ENCODE measurements at regions not wholly inside any gene's neighbourhood (a gene's known extent, or its start where the extent isn't known, plus 50 kb on each side); places are given as distances from the start of the nearest gene placed in this dataset.
"Not testable (repeated sequence)": the region's sequence is repeated elsewhere in the genome, so short reads cannot be mapped to it uniquely, and the experiment has no call there.

DNA sequence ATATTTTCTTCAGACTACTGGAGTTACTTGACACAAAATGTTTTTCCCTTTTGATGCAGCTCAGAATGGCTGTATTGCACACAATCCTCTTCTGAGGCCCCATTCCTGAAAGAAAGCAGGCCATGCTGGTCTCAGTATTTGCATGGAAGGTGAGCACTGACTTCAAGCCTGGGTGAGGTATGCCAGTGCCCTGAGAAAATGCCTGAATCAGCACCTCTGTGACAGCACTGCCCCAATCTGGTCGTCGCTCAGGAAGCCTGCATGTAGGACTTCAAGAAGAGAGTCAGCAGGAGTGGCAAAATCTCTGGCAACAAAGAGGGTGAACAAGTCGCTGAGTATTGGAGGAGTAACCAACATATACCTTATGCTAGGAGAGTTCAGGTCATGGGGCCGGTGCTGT is 425.2 kb upstream of the PIK3R1 start:
- H4K20me1 ChIP-seq (ENCODE audit: insufficient read depth, low read depth, low read length), result no peaks in the 10 kb centered on the region
- no peaks in the 10 kb centered on the region for H3K36me3 ChIP-seq (ENCODE audit: insufficient read depth, low read length)
- no peak overlapping the region for H3K9ac ChIP-seq (ENCODE audit: low read length)
- H3K27ac ChIP-seq (ENCODE audit: low read length), result no peak overlapping the region
- no peaks in the 10 kb centered on the region for H3K9me3 ChIP-seq (ENCODE audit: low read length)
- no peaks in the 10 kb centered on the region for H3K27me3 ChIP-seq (ENCODE audit: low read length)
- H3K9me2 ChIP-seq (replicated peaks; ENCODE audit: insufficient read depth, low read length), result no peaks in the 10 kb centered on the region
- H3K79me2 ChIP-seq (ENCODE audit: low read length), result no peaks in the 10 kb centered on the region
- no peak for DNase-seq
- H3K4me3 ChIP-seq (ENCODE audit: low read length), result no peak overlapping the region
- H3K4me2 ChIP-seq (ENCODE audit: low read depth, low read length, poor library complexity, severe bottlenecking), result no peak overlapping the region
- no peaks in the 10 kb centered on the region for H3K4me1 ChIP-seq (ENCODE audit: low read length)
- no peak overlapping the region for H2AFZ ChIP-seq (ENCODE audit: low read length)

DNA sequence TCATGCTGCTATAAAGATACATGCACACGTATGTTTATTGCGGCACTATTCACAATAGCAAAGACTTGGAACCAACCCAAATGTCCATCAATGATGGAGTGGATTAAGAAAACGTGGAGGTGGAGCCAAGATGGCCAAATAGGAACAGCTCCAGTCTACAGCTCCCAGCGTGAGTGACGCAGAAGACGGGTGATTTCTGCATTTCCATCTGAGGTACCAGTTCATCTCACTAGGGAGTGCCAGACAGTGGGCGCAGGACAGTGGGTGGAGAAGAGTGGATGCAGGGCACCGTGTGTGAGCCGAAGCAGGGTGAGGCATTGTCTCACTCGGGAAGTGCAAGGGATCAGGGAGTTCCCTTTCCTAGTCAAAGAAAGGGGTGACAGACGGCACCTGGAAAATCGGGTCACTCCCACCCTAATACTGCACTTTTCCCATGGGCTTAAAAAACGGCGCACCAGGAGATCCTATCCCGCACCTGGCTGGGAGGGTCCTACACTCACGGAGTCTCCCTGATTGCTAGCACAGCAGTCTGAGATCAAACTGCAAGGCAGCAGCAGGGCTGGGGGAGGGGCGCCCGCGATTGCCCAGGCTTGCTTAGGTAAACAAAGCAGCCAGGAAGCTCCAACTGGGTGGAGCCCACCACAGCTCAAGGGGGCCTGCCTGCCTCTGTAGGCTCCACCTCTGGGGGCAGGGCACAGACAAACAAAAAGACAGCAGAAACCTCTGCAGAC is 435.5 kb upstream of the PIK3R1 start:
- H3K9ac ChIP-seq (ENCODE audit: low read length); H3K36me3 ChIP-seq (ENCODE audit: insufficient read depth, low read length); H3K27ac ChIP-seq (ENCODE audit: low read length); H3K4me2 ChIP-seq (ENCODE audit: low read depth, low read length, poor library complexity, severe bottlenecking); H3K4me1 ChIP-seq (ENCODE audit: low read length); H2AFZ ChIP-seq (ENCODE audit: low read length); H3K9me2 ChIP-seq (replicated peaks; ENCODE audit: insufficient read depth, low read length); H3K79me2 ChIP-seq (ENCODE audit: low read length); DNase-seq; H3K4me3 ChIP-seq (ENCODE audit: low read length); H3K27me3 ChIP-seq (ENCODE audit: low read length); H3K9me3 ChIP-seq (ENCODE audit: low read length); H4K20me1 ChIP-seq (ENCODE audit: insufficient read depth, low read depth, low read length): not testable (repeated sequence)

DNA sequence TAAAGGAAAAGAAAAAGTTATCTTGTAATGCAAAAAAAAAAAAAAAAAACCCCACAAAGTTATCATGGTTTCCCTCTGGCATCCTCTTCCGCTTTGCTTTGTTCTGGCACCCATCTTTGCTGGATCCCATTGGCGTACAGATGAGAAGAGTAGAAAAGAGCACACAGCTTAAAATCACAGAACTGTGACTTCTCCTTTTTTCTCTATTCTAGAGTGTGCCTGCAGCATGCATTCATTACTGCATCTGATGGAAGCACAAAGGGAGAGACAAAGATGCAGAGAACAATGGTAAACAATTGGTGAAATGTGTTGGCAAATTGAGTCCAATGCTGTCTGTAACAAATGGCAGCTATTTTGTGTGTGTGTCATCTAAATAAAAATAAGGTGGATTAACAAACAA is 440.8 kb upstream of the PIK3R1 start:
- H3K36me3 ChIP-seq (ENCODE audit: insufficient read depth, low read length), result no peaks in the 10 kb centered on the region
- no peak overlapping the region for H3K9ac ChIP-seq (ENCODE audit: low read length)
- H3K4me1 ChIP-seq (ENCODE audit: low read length), result no peaks in the 10 kb centered on the region
- no peaks in the 10 kb centered on the region for H3K27me3 ChIP-seq (ENCODE audit: low read length)
- no peak for DNase-seq
- no peak overlapping the region for H3K4me2 ChIP-seq (ENCODE audit: low read depth, low read length, poor library complexity, severe bottlenecking)
- no peaks in the 10 kb centered on the region for H3K9me2 ChIP-seq (replicated peaks; ENCODE audit: insufficient read depth, low read length)
- no peak overlapping the region for H3K4me3 ChIP-seq (ENCODE audit: low read length)
- no peaks in the 10 kb centered on the region for H3K9me3 ChIP-seq (ENCODE audit: low read length)
- no peak overlapping the region for H3K27ac ChIP-seq (ENCODE audit: low read length)
- H3K79me2 ChIP-seq (ENCODE audit: low read length), result no peaks in the 10 kb centered on the region
- no peak overlapping the region for H2AFZ ChIP-seq (ENCODE audit: low read length)
- no peaks in the 10 kb centered on the region for H4K20me1 ChIP-seq (ENCODE audit: insufficient read depth, low read depth, low read length)

DNA sequence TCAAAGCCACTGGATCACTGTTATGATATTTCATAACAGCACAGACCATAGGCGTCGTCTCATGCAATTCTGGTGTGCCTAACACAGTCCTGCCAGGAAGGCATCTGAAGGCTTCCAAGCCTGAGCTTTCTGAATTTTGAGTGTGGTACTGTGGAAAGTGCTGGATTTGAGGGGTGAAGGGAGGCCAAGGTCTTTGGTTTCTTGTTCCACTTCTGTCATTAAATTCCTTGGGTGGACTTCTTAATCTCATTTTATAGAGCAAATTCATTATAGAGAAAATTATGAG is 441.3 kb upstream of the PIK3R1 start:
- Histone ChIP-seq H4K20me1 (ENCODE audit: insufficient read depth, low read depth, low read length) (no peaks in the 10 kb centered on the region), H3K79me2 (ENCODE audit: low read length) (no peaks in the 10 kb centered on the region), H3K9ac (ENCODE audit: low read length) (no peak overlapping the region), H3K27ac (ENCODE audit: low read length) (no peak overlapping the region), H3K9me2 (replicated peaks; ENCODE audit: insufficient read depth, low read length) (no peaks in the 10 kb centered on the region), H3K4me2 (ENCODE audit: low read depth, low read length, poor library complexity, severe bottlenecking) (no peak overlapping the region), H3K9me3 (ENCODE audit: low read length) (no peaks in the 10 kb centered on the region), H3K36me3 (ENCODE audit: insufficient read depth, low read length) (no peaks in the 10 kb centered on the region), H3K4me3 (ENCODE audit: low read length) (no peak overlapping the region), H2AFZ (ENCODE audit: low read length) (no peak overlapping the region), H3K27me3 (ENCODE audit: low read length) (no peaks in the 10 kb centered on the region), H3K4me1 (ENCODE audit: low read length) (no peaks in the 10 kb centered on the region)
- no peak for DNase-seq

DNA sequence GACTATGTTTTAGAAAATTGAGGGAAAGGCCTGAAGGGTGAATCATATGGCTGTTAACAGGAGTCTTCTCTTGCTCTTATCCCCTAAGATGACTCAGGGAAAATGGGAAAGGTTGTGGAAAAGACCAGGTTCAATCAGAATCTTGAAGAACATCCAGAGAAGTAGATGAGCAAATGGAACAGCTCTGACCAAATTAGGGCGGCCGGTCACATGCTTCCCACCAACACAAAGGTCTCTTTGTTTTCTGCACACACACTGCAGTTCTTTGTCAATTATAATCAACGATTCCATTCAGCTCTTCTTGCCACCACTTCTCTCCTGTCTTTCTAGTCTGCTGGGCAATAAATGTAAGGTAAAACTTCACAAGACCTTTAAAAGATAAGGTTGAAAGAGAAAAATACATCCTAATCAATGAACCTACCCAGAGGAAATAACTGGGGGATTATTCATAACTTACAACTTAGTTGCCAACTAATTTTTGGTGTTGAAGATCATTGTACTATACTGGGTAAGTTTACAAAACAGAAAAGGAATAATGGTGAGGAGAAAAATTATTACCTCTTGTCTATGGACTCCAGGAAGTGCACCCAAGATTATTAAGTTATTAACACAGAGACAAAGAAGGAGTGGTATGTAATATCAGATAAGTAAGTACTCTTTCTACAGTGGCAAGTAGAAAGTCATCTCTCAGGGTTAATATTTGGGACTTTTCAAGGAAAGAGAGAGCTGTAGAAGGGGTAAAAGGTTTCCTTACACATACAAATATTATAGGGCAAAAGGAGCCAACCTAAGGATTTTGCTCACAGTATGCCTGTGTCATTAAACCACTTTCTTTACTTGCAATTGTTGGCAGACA is 441.9 kb upstream of the PIK3R1 start:
- Histone ChIP-seq H3K9me2 (replicated peaks; ENCODE audit: insufficient read depth, low read length) (no peaks in the 10 kb centered on the region), H2AFZ (ENCODE audit: low read length) (no peak overlapping the region), H3K27ac (ENCODE audit: low read length) (no peak overlapping the region), H3K4me2 (ENCODE audit: low read depth, low read length, poor library complexity, severe bottlenecking) (no peak overlapping the region), H4K20me1 (ENCODE audit: insufficient read depth, low read depth, low read length) (no peaks in the 10 kb centered on the region), H3K79me2 (ENCODE audit: low read length) (no peaks in the 10 kb centered on the region), H3K27me3 (ENCODE audit: low read length) (no peaks in the 10 kb centered on the region; the same call in 1 of the 2 replicates), H3K9me3 (ENCODE audit: low read length) (no peaks in the 10 kb centered on the region), H3K4me3 (ENCODE audit: low read length) (no peak overlapping the region), H3K36me3 (ENCODE audit: insufficient read depth, low read length) (no peaks in the 10 kb centered on the region), H3K9ac (ENCODE audit: low read length) (no peak overlapping the region), H3K4me1 (ENCODE audit: low read length) (no peaks in the 10 kb centered on the region)
- DNase-seq, result no peak

DNA sequence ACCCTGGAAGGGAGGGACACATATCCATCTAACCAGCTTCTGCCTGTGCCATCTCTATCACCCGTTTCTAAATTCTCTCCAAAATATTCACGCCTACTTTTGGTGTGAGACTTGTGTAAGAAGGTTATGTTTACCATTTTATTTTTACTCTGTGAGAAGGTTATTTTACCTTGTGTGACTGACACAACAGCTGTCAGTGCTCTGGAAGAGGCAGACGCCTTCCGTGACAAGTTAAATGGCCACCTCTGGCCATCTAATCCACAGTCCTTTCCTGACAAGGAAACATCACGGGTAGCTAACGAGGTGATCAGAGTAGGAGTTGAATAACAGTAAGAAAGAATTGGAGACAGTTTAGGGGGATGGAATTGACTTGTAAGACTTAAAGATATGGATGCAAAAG is 443.8 kb upstream of the PIK3R1 start:
- DNase-seq, result no peak
- no peaks in the 10 kb centered on the region; the same call in 1 of the 2 replicates for H3K27me3 ChIP-seq (ENCODE audit: low read length)
- H3K4me3 ChIP-seq (ENCODE audit: low read length), result no peak overlapping the region
- no peak overlapping the region for H2AFZ ChIP-seq (ENCODE audit: low read length)
- H3K9me3 ChIP-seq (ENCODE audit: low read length), result no peaks in the 10 kb centered on the region
- H3K4me2 ChIP-seq (ENCODE audit: low read depth, low read length, poor library complexity, severe bottlenecking), result no peak overlapping the region
- no peaks in the 10 kb centered on the region for H3K9me2 ChIP-seq (replicated peaks; ENCODE audit: insufficient read depth, low read length)
- no peaks in the 10 kb centered on the region for H3K79me2 ChIP-seq (ENCODE audit: low read length)
- H3K4me1 ChIP-seq (ENCODE audit: low read length), result no peaks in the 10 kb centered on the region
- no peak overlapping the region for H3K27ac ChIP-seq (ENCODE audit: low read length)
- no peaks in the 10 kb centered on the region for H3K36me3 ChIP-seq (ENCODE audit: insufficient read depth, low read length)
- no peaks in the 10 kb centered on the region for H4K20me1 ChIP-seq (ENCODE audit: insufficient read depth, low read depth, low read length)
- H3K9ac ChIP-seq (ENCODE audit: low read length), result no peak overlapping the region

DNA sequence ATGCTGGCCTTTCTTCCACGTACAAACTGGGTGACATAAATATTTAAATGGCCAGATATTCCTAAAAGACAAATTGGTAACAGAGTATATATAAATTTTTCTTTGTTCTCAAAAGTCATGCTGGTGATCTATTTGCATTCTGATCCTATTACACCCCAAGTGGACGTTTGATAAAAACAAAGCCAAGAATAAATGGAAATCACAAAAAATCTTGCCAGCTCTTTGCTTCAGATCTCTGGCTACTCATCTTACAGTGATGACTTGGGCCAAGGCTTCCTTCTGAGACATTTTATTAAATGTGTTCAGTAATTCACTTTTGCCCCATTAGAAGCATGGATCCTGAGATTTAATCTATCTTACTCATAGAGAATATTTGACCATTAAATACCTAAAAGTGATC is 444.3 kb upstream of the PIK3R1 start:
- H3K9ac ChIP-seq (ENCODE audit: low read length), result no peak overlapping the region
- no peaks in the 10 kb centered on the region for H3K36me3 ChIP-seq (ENCODE audit: insufficient read depth, low read length)
- no peaks in the 10 kb centered on the region for H3K9me3 ChIP-seq (ENCODE audit: low read length)
- H3K79me2 ChIP-seq (ENCODE audit: low read length), result no peaks in the 10 kb centered on the region
- no peaks in the 10 kb centered on the region for H4K20me1 ChIP-seq (ENCODE audit: insufficient read depth, low read depth, low read length)
- no peak overlapping the region for H3K27ac ChIP-seq (ENCODE audit: low read length)
- H3K27me3 ChIP-seq (ENCODE audit: low read length), result no peaks in the 10 kb centered on the region; the same call in 1 of the 2 replicates
- H2AFZ ChIP-seq (ENCODE audit: low read length), result no peak overlapping the region
- no peak overlapping the region for H3K4me2 ChIP-seq (ENCODE audit: low read depth, low read length, poor library complexity, severe bottlenecking)
- DNase-seq, result no peak
- H3K4me1 ChIP-seq (ENCODE audit: low read length), result no peaks in the 10 kb centered on the region
- H3K9me2 ChIP-seq (replicated peaks; ENCODE audit: insufficient read depth, low read length), result no peaks in the 10 kb centered on the region
- H3K4me3 ChIP-seq (ENCODE audit: low read length), result no peak overlapping the region

DNA sequence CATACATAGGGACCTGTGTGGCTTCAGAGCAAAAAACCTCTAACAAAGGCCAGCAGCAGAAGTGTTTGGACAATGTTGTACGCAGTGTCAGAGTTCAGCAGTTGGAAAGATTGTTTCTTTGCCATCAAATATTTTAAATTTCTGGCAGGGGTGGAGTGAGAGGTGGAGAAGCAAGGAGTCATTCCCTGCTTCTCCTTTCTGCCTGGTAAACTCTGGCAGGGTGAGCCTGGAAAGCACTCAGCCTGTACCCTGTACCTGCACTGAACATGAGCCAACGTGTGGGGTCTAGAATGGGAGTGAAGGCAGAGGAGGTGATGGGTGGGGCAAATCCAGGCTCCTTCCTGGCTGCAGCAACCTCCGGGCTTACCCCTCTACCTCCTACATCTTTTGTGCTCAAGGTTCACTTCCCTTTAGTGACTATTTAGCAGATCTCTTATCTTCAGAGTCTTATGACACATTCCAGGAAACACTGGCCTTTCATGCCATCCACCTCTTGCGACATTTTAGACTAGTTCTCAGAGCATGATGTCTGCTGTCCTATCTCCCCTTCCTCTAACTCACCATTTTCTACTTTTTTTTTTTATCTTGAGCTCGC is 445.0 kb upstream of the PIK3R1 start:
- H3K4me1 ChIP-seq (ENCODE audit: low read length), result no peaks in the 10 kb centered on the region
- H4K20me1 ChIP-seq (ENCODE audit: insufficient read depth, low read depth, low read length), result no peaks in the 10 kb centered on the region
- no peak overlapping the region for H3K27ac ChIP-seq (ENCODE audit: low read length)
- no peaks in the 10 kb centered on the region for H3K9me3 ChIP-seq (ENCODE audit: low read length)
- DNase-seq, result no peak
- no peak overlapping the region for H2AFZ ChIP-seq (ENCODE audit: low read length)
- H3K27me3 ChIP-seq (ENCODE audit: low read length), result no peaks in the 10 kb centered on the region; the same call in 1 of the 2 replicates
- no peaks in the 10 kb centered on the region for H3K79me2 ChIP-seq (ENCODE audit: low read length)
- no peaks in the 10 kb centered on the region for H3K9me2 ChIP-seq (replicated peaks; ENCODE audit: insufficient read depth, low read length)
- H3K36me3 ChIP-seq (ENCODE audit: insufficient read depth, low read length), result no peaks in the 10 kb centered on the region
- H3K4me3 ChIP-seq (ENCODE audit: low read length), result no peak overlapping the region
- H3K9ac ChIP-seq (ENCODE audit: low read length), result no peak overlapping the region
- H3K4me2 ChIP-seq (ENCODE audit: low read depth, low read length, poor library complexity, severe bottlenecking), result no peak overlapping the region
